HepG2 (cell line): ENCODE measurements at regions not wholly inside any gene's neighbourhood (a gene's known extent, or its start where the extent isn't known, plus 50 kb on each side); places are given as distances from the start of the nearest gene placed in this dataset.

Source experiments
- ATAC-seq: fragments of 200-7000 bp; cut with Tn5 transposase; 3 replicates; pipeline ENCODE4 v1.9.1; 2020; ENCODE audit warnings: mild to moderate bottlenecking, moderate library complexity
- BruUV-seq: library from RNA; stranded (reverse); fragments of 400-500 nt; replicated peaks from 2 replicates; lab custom pipeline; 2021; lab: Mats Ljungman, UMichigan
- CTCF ChIA-PET: fragments of 300-600 bp; formaldehyde crosslinking; extraction: SDS; loops from one replicate; lab custom pipeline; 2021; ENCODE audit warnings: low total read pairs, inconsistent platforms, low intra/inter-chr PET ratio; lab: Yijun Ruan, JAX
- POLR2A ChIA-PET: fragments of 350-600 bp; sonication (Branson Sonifier 250); formaldehyde crosslinking; loops from one replicate; lab custom pipeline; 2020; ENCODE audit warnings: antibody characterized with exemption, inconsistent platforms; lab: Yijun Ruan, JAX
- DNase-seq: peaks from one replicate; pipeline ENCODE4 v3.0.0-alpha.2; 2015; ENCODE audit warnings: low spot score
- FAIRE-seq: peaks from 3 replicates; lab custom pipeline; 2011; peaks lifted over from hg19 to GRCh38; lab: Jason Lieb, UNC
- H2AFZ ChIP-seq: one replicate; pipeline ENCODE4 v1.6.1; 2011; ENCODE audit warnings: low read length, inconsistent platforms
- H3K27ac ChIP-seq: fragments of 300-600 bp; 3 replicates; pipeline ENCODE4 v1.8.0; 2011; ENCODE audit warnings: mixed run types, mild to moderate bottlenecking, mixed read lengths, low read length, inconsistent platforms; ENCODE audit not compliant: insufficient read depth; ENCODE audit errors: extremely low read length
- H3K27me3 ChIP-seq, 2 experiments: fragments of 200-600 bp in 1 of 2; 2 replicates in 1 of 2; 3 replicates in 1 of 2; pipeline versions ENCODE4 v1.6.0 to v1.8.0; 2011; ENCODE audit warnings: low read length in 2 of 2, mild to moderate bottlenecking in 2 of 2, moderate library complexity in 2 of 2, inconsistent platforms in 1 of 2; ENCODE audit not compliant: insufficient read depth in 2 of 2, control insufficient read depth in 1 of 2
- H3K36me3 ChIP-seq, 2 experiments: fragments of 200-600 bp in 1 of 2; replicated peaks in 1 of 2; 2 replicates in 1 of 2; 3 replicates in 1 of 2; pipeline versions ENCODE4 v1.5.1 to v1.8.0; 2011; ENCODE audit warnings: low read length in 2 of 2, inconsistent platforms in 1 of 2; ENCODE audit not compliant: insufficient read depth in 2 of 2, control insufficient read depth in 1 of 2
- H3K4me1 ChIP-seq: 2 replicates; pipeline ENCODE4 v1.5.1; 2012; ENCODE audit warnings: low read length, inconsistent platforms; ENCODE audit not compliant: insufficient read depth
- H3K4me2 ChIP-seq: 2 replicates; pipeline ENCODE4 v1.6.0; 2011; ENCODE audit warnings: low read depth, low read length, inconsistent platforms
- H3K4me3 ChIP-seq, 3 experiments: fragments of 200-600 bp in 1 of 3; sonication (generic), shearing (Covaris generic) in 1 of 3; replicated peaks in 1 of 3; 2 replicates each; pipeline ENCODE4 v1.5.1; 2011 to 2016; ENCODE audit warnings: low read length in 3 of 3, inconsistent platforms in 2 of 3, low read depth in 2 of 3, mild to moderate bottlenecking in 2 of 3, control low read depth in 1 of 3, mixed read lengths in 1 of 3; ENCODE audit not compliant: insufficient read depth in 1 of 3
- H3K79me2 ChIP-seq: one replicate; pipeline ENCODE4 v1.6.1; 2011; ENCODE audit warnings: low read length, inconsistent platforms; ENCODE audit not compliant: insufficient read depth
- H3K9ac ChIP-seq: 2 replicates; pipeline ENCODE4 v1.6.0; 2011; ENCODE audit warnings: mild to moderate bottlenecking, low read depth, low read length, inconsistent platforms; ENCODE audit not compliant: insufficient read depth
- H3K9me3 ChIP-seq: 2 replicates; pipeline ENCODE4 v1.5.1; 2012; ENCODE audit warnings: mild to moderate bottlenecking, low read length
- H4K20me1 ChIP-seq: 2 replicates; pipeline ENCODE4 v1.6.0; 2011; ENCODE audit warnings: inconsistent platforms, mild to moderate bottlenecking, low read length, moderate library complexity; ENCODE audit not compliant: insufficient read depth
- CENPT ChIP-seq: sonication (generic); formaldehyde crosslinking; IDR thresholded peaks from 2 replicates; pipeline ENCODE4 v1.8.0; 2022; ENCODE audit warnings: low read depth, mild to moderate bottlenecking, moderate library complexity, missing genetic modification reagents
- CREB1 ChIP-seq, 2 experiments: fragments of 450-650 bp in 1 of 2; IDR thresholded peaks; 2 replicates each; pipeline ENCODE4 v1.6.1; 2016 to 2017; ENCODE audit warnings: control low read depth in 1 of 2, mild to moderate bottlenecking in 1 of 2, missing compliant biosample characterization in 1 of 2, missing genetic modification characterization in 1 of 2
- CREM ChIP-seq, 2 experiments: sonication (generic) in 1 of 2; formaldehyde crosslinking in 1 of 2; IDR thresholded peaks; 2 replicates each; pipeline versions ENCODE4 v1.4.0 to v1.6.1; 2016 to 2020; ENCODE audit warnings: antibody characterized with exemption in 1 of 2, mild to moderate bottlenecking in 1 of 2, missing genetic modification reagents in 1 of 2
- JDP2 ChIP-seq: sonication (generic); formaldehyde crosslinking; IDR thresholded peaks from 2 replicates; pipeline ENCODE4 v1.8.1; 2022; ENCODE audit warnings: missing genetic modification reagents, borderline replicate concordance
- RFXANK ChIP-seq: IDR thresholded peaks from 2 replicates; pipeline ENCODE4 v1.6.1; 2016
- RFXAP ChIP-seq: sonication (generic); formaldehyde crosslinking; IDR thresholded peaks from 2 replicates; pipeline ENCODE4 v1.4.0; 2020; ENCODE audit warnings: missing genetic modification reagents, borderline replicate concordance
- TEAD2 ChIP-seq: sonication (generic); formaldehyde crosslinking; IDR thresholded peaks from 2 replicates; pipeline ENCODE4 v1.9.0; 2021; ENCODE audit warnings: missing genetic modification reagents
- ZNF101 ChIP-seq: sonication (generic); formaldehyde crosslinking; IDR thresholded peaks from 2 replicates; pipeline ENCODE4 v1.4.0; 2020; ENCODE audit warnings: mild to moderate bottlenecking, low read depth, missing genetic modification reagents, borderline replicate concordance
- ZNF468 ChIP-seq: sonication (generic); formaldehyde crosslinking; IDR thresholded peaks from 2 replicates; pipeline ENCODE4 v1.8.0; 2022; ENCODE audit warnings: mild to moderate bottlenecking, moderate library complexity, missing genetic modification reagents
- ZNF556 ChIP-seq: sonication (generic); formaldehyde crosslinking; IDR thresholded peaks from 2 replicates; pipeline ENCODE4 v1.4.0; 2020; ENCODE audit warnings: mild to moderate bottlenecking, missing genetic modification reagents, borderline replicate concordance
- ZNF570 ChIP-seq: sonication (generic); formaldehyde crosslinking; IDR thresholded peaks from 2 replicates; pipeline ENCODE4 v1.4.0; 2020; ENCODE audit warnings: mild to moderate bottlenecking, missing genetic modification reagents, borderline replicate concordance
- ZNF652 ChIP-seq: IDR thresholded peaks from 2 replicates; pipeline ENCODE4 v1.6.1; 2016; ENCODE audit warnings: low read depth, borderline replicate concordance
- ZNF670 ChIP-seq: sonication (generic); formaldehyde crosslinking; IDR thresholded peaks from 2 replicates; pipeline ENCODE4 v1.8.0; 2022; ENCODE audit warnings: mild to moderate bottlenecking, missing genetic modification reagents, borderline replicate concordance
- ZNF775 ChIP-seq: sonication (generic); formaldehyde crosslinking; IDR thresholded peaks from 2 replicates; pipeline ENCODE4 v1.4.0; 2020; ENCODE audit warnings: missing genetic modification reagents, mild to moderate bottlenecking, moderate library complexity, borderline replicate concordance
- WGBS: methylation state at CpG from one replicate; pipeline ENCODE4 v1.1.6; 2017; ENCODE audit warnings: low lambda C conversion rate; 5-methylcytosine and 5-hydroxymethylcytosine counted together
- in situ Hi-C: cut with HindIII; loops from 2 replicates; pipeline ENCODE4 v1.10.0; 2017; ENCODE audit warnings: low pct_unique_long_range_greater_than_20kb; ENCODE audit not compliant: extremely low pct_ligation_motif_present
- intact Hi-C: fragments of 100-400 bp; cut with micrococcal nuclease; formaldehyde crosslinking; loops from one replicate; pipeline ENCODE4 v1.10.0; 2022; ENCODE audit not compliant: unreplicated experiment
- TF ChIP-seq, protein P1 (sequence below): IDR thresholded peaks from 2 replicates; pipeline ENCODE4 v1.6.1; 2016; ENCODE audit warnings: mild to moderate bottlenecking
- TF ChIP-seq, protein P2 (sequence below): sonication (generic); formaldehyde crosslinking; IDR thresholded peaks from 2 replicates; pipeline ENCODE4 v1.8.0; 2022; ENCODE audit warnings: missing genetic modification reagents, low read depth, mild to moderate bottlenecking, borderline replicate concordance
- TF ChIP-seq, protein P3 (sequence below): sonication (generic); formaldehyde crosslinking; IDR thresholded peaks from 2 replicates; pipeline ENCODE4 v1.5.0; 2020; ENCODE audit warnings: missing genetic modification reagents

DNA sequence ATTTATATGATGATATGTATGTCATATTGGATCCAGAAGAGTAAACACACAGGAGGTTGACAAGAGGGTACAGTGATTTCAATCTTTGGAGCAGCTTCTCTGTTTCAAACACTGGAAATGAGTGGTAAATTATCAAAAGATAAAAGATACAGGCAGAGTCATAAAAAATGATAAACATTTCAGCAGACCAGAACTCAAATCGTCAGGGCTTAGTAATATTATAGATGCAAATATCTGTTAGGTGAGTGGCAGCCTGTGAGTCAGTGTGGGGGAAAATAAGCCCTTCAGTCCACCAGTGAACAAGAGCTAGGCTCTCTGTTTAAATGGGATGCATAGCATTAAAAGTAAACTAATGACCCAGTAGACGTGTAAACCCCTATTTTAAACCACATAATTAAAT lies 1378.1 kb downstream of the EFNA5 start (continued):
- no peak for TF ChIP-seq CENPT (CRISPR knock-in tag)
- no peak for TF ChIP-seq RFXANK (CRISPR knock-in tag)
- TF ChIP-seq RFXAP (CRISPR knock-in tag) = no peak
- no peak for TF ChIP-seq CREM (IDR thresholded peaks at IDR 0.05)
- TF ChIP-seq CREM (CRISPR knock-in tag; IDR thresholded peaks at IDR 0.05) = no peak
- TF ChIP-seq ZNF556 (CRISPR knock-in tag) = no peak
- TF ChIP-seq, protein P1, sequence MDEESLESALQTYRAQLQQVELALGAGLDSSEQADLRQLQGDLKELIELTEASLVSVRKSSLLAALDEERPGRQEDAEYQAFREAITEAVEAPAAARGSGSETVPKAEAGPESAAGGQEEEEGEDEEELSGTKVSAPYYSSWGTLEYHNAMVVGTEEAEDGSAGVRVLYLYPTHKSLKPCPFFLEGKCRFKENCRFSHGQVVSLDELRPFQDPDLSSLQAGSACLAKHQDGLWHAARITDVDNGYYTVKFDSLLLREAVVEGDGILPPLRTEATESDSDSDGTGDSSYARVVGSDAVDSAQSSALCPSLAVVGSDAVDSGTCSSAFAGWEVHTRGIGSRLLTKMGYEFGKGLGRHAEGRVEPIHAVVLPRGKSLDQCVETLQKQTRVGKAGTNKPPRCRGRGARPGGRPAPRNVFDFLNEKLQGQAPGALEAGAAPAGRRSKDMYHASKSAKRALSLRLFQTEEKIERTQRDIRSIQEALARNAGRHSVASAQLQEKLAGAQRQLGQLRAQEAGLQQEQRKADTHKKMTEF (CRISPR knock-in tag) = no peak
- no peak for TF ChIP-seq CREB1 (IDR thresholded peaks at IDR 0.05)
- no peak for TF ChIP-seq CREB1 (CRISPR knock-in tag; IDR thresholded peaks at IDR 0.05)

DNA sequence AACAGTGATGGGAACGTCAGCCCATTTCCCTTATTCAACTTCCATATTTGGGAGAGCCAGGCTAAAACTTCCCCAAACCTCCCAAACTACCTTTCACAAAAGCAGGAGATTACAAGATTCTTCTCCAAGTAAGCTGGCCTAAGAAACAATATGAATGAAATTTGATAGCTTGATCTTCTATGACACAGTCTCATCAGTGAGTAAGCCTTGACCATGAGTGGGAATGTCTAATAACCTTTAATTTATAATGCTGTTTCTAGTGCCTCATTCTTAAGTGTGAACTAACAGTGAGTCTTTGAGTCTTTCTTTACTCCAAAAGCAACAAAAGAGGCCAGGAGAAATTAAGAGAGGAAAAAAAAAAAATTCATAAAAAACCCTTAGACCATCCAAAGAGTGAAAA lies 1379.9 kb downstream of the EFNA5 start:
- H3K36me3 ChIP-seq = no peaks in the 10 kb centered on the region
- intact Hi-C loops = no loop called here
- H3K27me3 ChIP-seq = no peaks in the 10 kb centered on the region; a peak in 1 of 5 replicates
- H2AFZ ChIP-seq = no peak overlapping the region
- no peak overlapping the region for H3K9ac ChIP-seq
- FAIRE-seq = no peak
- DNase-seq = no peak
- no peak overlapping the region for H3K27ac ChIP-seq
- no peak overlapping the region for H3K4me3 ChIP-seq
- ATAC-seq = no peak
- WGBS = 0% methylated on average over 1 of the region's 1 CpG
- no peaks in the 10 kb centered on the region for H3K9me3 ChIP-seq
- BruUV-seq = no TSS peak
- no peaks in the 10 kb centered on the region for H4K20me1 ChIP-seq
- POLR2A ChIA-PET = no interaction called here
- no peak for TF ChIP-seq ZNF775 (CRISPR knock-in tag)
- no peak for TF ChIP-seq TEAD2 (CRISPR knock-in tag)
- no peak for TF ChIP-seq ZNF670 (CRISPR knock-in tag)
- TF ChIP-seq ZNF468 (CRISPR knock-in tag) = no peak
- TF ChIP-seq, protein P2, sequence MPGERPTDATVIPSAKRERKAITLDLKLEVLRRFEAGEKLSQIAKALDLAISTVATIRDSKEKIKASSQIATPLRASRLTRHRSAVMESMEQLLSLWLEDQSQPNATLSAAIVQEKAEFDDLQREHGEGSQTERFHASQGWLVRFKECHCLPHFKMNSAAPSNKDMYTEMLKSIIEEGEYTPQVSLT = no peak
- TF ChIP-seq, protein P3, sequence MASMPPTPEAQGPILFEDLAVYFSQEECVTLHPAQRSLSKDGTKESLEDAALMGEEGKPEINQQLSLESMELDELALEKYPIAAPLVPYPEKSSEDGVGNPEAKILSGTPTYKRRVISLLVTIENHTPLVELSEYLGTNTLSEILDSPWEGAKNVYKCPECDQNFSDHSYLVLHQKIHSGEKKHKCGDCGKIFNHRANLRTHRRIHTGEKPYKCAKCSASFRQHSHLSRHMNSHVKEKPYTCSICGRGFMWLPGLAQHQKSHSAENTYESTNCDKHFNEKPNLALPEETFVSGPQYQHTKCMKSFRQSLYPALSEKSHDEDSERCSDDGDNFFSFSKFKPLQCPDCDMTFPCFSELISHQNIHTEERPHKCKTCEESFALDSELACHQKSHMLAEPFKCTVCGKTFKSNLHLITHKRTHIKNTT = no peak
- no peak for TF ChIP-seq ZNF101 (CRISPR knock-in tag)
- no peak for TF ChIP-seq JDP2 (CRISPR knock-in tag)
- TF ChIP-seq ZNF652 = no peak
- TF ChIP-seq ZNF570 (CRISPR knock-in tag) = no peak
- TF ChIP-seq, all 625 proteins: peak for 0
- CTCF ChIA-PET = no interaction called here
- Histone ChIP-seq H3K4me2 (no peak overlapping the region), H3K4me1 (no peaks in the 10 kb centered on the region), H3K79me2 (no peaks in the 10 kb centered on the region)
- in situ Hi-C loops = no loop called here
